HG03064 (cell line): ENCODE measurements at regions not wholly inside any gene's neighbourhood (a gene's known extent, or its start where the extent isn't known, plus 50 kb on each side); places are given as distances from the start of the nearest gene placed in this dataset.

ENCODE experiments used
- ATAC-seq: cut with Tn5 transposase; IDR thresholded peaks from one replicate; pipeline ENCODE4 v1.9.1; 2021; ENCODE audit warnings: low read depth; ENCODE audit not compliant: unreplicated experiment

- ATAC-seq = no peak
Measured at GRCh38 chr10:35928748-35929147, 286.7 kb upstream of the FZD8 start.

GRCh38 chr10:35927990-35928488 is 285.9 kb upstream of the FZD8 start:
- ATAC-seq = no peak

- ATAC-seq = no peak
Measured at GRCh38 chr10:35927341-35927740, 285.2 kb upstream of the FZD8 start.

GRCh38 chr10:35926846-35927245 is 284.8 kb upstream of the FZD8 start:
- ATAC-seq = no peak

GRCh38 chr10:35925493-35925892 is 283.4 kb upstream of the FZD8 start:
- ATAC-seq = no peak

- ATAC-seq = no peak
Measured at GRCh38 chr10:35924759-35925158, 282.7 kb upstream of the FZD8 start.

- no peak for ATAC-seq
Measured at GRCh38 chr10:35922876-35923600, 280.9 kb upstream of the FZD8 start.

GRCh38 chr10:35921866-35922350 is 279.8 kb upstream of the FZD8 start:
- no peak for ATAC-seq

- ATAC-seq = no peak
Measured at GRCh38 chr10:35916791-35917190, 274.7 kb upstream of the FZD8 start.

- no peak for ATAC-seq
Measured at GRCh38 chr10:35913628-35914027, 271.5 kb upstream of the FZD8 start.

- no peak for ATAC-seq
Measured at GRCh38 chr10:35912615-35913569, 270.8 kb upstream of the FZD8 start.

GRCh38 chr10:35911954-35912353 is 269.9 kb upstream of the FZD8 start:
- no peak for ATAC-seq

- no peak for ATAC-seq
Measured at GRCh38 chr10:35911233-35911632, 269.1 kb upstream of the FZD8 start.

- ATAC-seq = no peak
Measured at GRCh38 chr10:35910234-35910633, 268.1 kb upstream of the FZD8 start.

GRCh38 chr10:35909121-35909720 is 267.1 kb upstream of the FZD8 start:
- no peak for ATAC-seq

GRCh38 chr10:35908451-35908850 is 266.4 kb upstream of the FZD8 start:
- ATAC-seq = no peak

- ATAC-seq = no peak
Measured at GRCh38 chr10:35907548-35907947, 265.5 kb upstream of the FZD8 start.

- no peak for ATAC-seq
Measured at GRCh38 chr10:35906155-35906554, 264.1 kb upstream of the FZD8 start.

- no peak for ATAC-seq
Measured at GRCh38 chr10:35903021-35903420, 260.9 kb upstream of the FZD8 start.

GRCh38 chr10:35898716-35899440 is 256.8 kb upstream of the FZD8 start:
- no peak for ATAC-seq
